ENCODE measurements at regions not wholly inside any gene's neighbourhood (a gene's known extent, or its start where the extent isn't known, plus 50 kb on each side); places are given as distances from the start of the nearest gene placed in this dataset.
"Not testable (repeated sequence)": the region's sequence is repeated elsewhere in the genome, so short reads cannot be mapped to it uniquely, and the experiment has no call there.

GRCh38 chr4:62513306-62513705 lies 1313.2 kb downstream of the ADGRL3 start:
- no peaks in the 10 kb centered on the region for H3K27me3 ChIP-seq
- no peak overlapping the region for H3K27ac ChIP-seq
- TF ChIP-seq EP300 (IDR thresholded peaks at IDR 0.05), result no peak
- TF ChIP-seq POLR2A (IDR thresholded peaks at IDR 0.05), result no peak
- no peak for TF ChIP-seq CTCF (IDR thresholded peaks at IDR 0.05)
- H3K9me3 ChIP-seq, result no peaks in the 10 kb centered on the region
- DNase-seq (ENCODE audit: low spot score in 2 of 2), result no peak
- no peak overlapping the region for H3K4me3 ChIP-seq
- H3K36me3 ChIP-seq, result no peaks in the 10 kb centered on the region
- H3K4me1 ChIP-seq, result no peaks in the 10 kb centered on the region
- 65 to 80% methylated on average over 2 of the region's 2 CpGs for WGBS, 2 donors

GRCh38 chr4:62512271-62512670 lies 1312.1 kb downstream of the ADGRL3 start:
- Histone ChIP-seq H3K9me3 (no peaks in the 10 kb centered on the region), H3K36me3 (no peaks in the 10 kb centered on the region), H3K27ac (no peak overlapping the region), H3K27me3 (no peaks in the 10 kb centered on the region), H3K4me3 (no peak overlapping the region), H3K4me1 (no peaks in the 10 kb centered on the region)
- no peak for TF ChIP-seq EP300 (IDR thresholded peaks at IDR 0.05)
- no peak for TF ChIP-seq POLR2A (IDR thresholded peaks at IDR 0.05)
- TF ChIP-seq CTCF (IDR thresholded peaks at IDR 0.05), result no peak
- no peak for DNase-seq (ENCODE audit: low spot score in 2 of 2)
- WGBS, 2 donors, result 86 to 89% methylated on average over 3 of the region's 3 CpGs

- no peak overlapping the region for H3K4me3 ChIP-seq
- no peaks in the 10 kb centered on the region for H3K9me3 ChIP-seq
- no peaks in the 10 kb centered on the region for H3K36me3 ChIP-seq
- no peaks in the 10 kb centered on the region for H3K4me1 ChIP-seq
- no peak overlapping the region for H3K27ac ChIP-seq
- TF ChIP-seq CTCF (IDR thresholded peaks at IDR 0.05) (no peak), POLR2A (IDR thresholded peaks at IDR 0.05) (no peak), EP300 (IDR thresholded peaks at IDR 0.05) (no peak)
- no peaks in the 10 kb centered on the region for H3K27me3 ChIP-seq
- no peak for DNase-seq (ENCODE audit: low spot score in 2 of 2)
- WGBS, 2 donors, result 90 to 93% methylated on average over 13 of the region's 13 CpGs
These were observed 1310.1 kb downstream of the ADGRL3 start for GRCh38 chr4:62510228-62510627.

- DNase-seq (ENCODE audit: low spot score in 2 of 2), result no peak
- Histone ChIP-seq H3K4me3 (no peak overlapping the region), H3K27ac (no peak overlapping the region), H3K27me3 (no peaks in the 10 kb centered on the region), H3K36me3 (no peaks in the 10 kb centered on the region), H3K4me1 (no peaks in the 10 kb centered on the region), H3K9me3 (no peaks in the 10 kb centered on the region)
- WGBS, 2 donors, result 95 to 96% methylated on average over 2 of the region's 2 CpGs
- TF ChIP-seq EP300 (IDR thresholded peaks at IDR 0.05), result no peak
- no peak for TF ChIP-seq POLR2A (IDR thresholded peaks at IDR 0.05)
- TF ChIP-seq CTCF (IDR thresholded peaks at IDR 0.05), result no peak
These were observed 1300.2 kb downstream of the ADGRL3 start for GRCh38 chr4:62500296-62500695.

GRCh38 chr4:62495032-62495431 lies 1294.9 kb downstream of the ADGRL3 start:
- no peak for TF ChIP-seq POLR2A (IDR thresholded peaks at IDR 0.05)
- H3K27ac ChIP-seq, result no peak overlapping the region
- H3K9me3 ChIP-seq, result no peaks in the 10 kb centered on the region
- H3K4me1 ChIP-seq, result no peaks in the 10 kb centered on the region
- DNase-seq (ENCODE audit: low spot score in 2 of 2), result no peak
- no peaks in the 10 kb centered on the region for H3K36me3 ChIP-seq
- no peaks in the 10 kb centered on the region for H3K27me3 ChIP-seq
- no peak overlapping the region for H3K4me3 ChIP-seq

- H3K27ac ChIP-seq; DNase-seq (ENCODE audit: low spot score in 2 of 2); H3K4me3 ChIP-seq; H3K4me1 ChIP-seq; H3K27me3 ChIP-seq; H3K9me3 ChIP-seq; H3K36me3 ChIP-seq: not testable (repeated sequence)
- WGBS, 2 donors, result 98 to 99% methylated on average over 11 to 23 of the region's 24 CpGs
These were observed 1291.6 kb downstream of the ADGRL3 start for GRCh38 chr4:62491756-62492155.
